ENCODE measurements at regions not wholly inside any gene's neighbourhood (a gene's known extent, or its start where the extent isn't known, plus 50 kb on each side); places are given as distances from the start of the nearest gene placed in this dataset.
A peak's percentile ranks its signal among the peaks of the same experiment; 100 is the strongest.

DNA sequence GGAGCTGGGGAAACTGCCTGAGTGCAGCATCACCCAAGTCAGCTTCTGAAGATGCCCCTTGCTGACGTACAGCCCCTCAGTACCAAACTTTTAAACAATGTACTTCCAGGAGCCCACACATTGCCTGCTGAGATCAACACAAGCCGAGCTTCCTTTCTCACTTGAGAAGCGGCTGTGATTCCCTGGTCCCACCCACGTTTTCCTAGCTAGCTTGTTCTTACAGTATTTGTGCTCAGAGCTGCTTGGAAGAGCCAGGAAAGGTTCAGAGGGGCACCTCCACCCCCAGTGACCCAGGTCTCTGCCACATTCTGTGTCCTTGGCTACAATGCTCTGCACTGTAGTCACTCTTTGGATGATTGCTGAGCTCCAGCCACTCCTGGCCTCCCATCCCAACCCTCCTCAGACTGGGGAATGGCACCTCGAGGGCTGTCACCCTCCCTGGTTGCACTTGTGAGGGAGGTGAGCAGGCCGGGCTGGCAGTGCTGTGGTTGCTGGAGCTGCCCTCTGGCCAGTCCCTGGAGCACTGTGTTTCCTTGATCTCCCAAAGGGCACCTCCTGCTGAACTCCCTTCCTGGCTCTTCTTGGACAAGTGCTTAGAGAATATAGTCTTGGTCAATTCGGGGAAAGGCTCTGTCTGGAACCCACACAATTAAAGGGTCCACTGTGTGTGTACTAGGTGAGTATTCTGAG lies 355.1 kb downstream of the AJAP1 start:
- no peak for DNase-seq (ENCODE audit: low spot score)

DNA sequence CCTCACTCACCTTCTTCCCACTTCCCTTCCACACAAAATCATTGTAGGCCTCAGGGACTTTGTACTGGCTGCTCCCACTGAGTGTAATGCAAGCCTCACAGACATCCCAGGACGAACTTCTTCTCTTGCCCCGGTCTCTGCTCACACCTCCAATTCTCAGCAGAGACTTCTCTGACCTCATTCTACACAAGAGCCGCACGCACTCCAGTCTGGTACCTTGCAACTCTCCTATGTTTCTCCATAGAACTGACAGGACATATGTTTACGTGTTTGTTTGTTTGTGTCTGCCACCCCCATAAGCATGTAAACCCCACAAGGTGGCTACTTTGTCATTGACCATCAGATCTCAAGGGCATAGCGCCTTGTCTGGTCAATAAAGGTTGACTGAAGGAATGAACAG lies 350.8 kb downstream of the AJAP1 start:
- no peak for DNase-seq (ENCODE audit: low spot score)

DNA sequence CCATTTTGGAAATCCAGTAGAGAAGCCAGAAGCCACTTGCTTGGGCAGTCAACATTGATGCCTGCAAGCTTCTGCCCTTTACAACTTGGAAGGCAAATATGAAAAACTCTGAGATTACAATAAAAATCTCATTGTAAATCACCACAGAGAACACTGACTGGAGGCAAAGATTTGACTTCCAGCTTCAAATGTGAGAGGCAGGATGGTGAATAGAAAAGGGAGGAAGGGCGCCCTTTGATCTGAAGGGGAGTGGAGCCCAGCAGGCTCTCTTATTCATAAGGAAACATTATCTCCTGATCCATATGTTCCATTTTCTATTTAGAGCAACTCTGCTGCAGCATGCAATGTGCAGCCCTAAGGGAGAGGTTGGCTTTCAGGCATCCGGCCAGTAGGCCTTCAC lies 348.3 kb downstream of the AJAP1 start:
- no peak for DNase-seq (ENCODE audit: low spot score)

DNA sequence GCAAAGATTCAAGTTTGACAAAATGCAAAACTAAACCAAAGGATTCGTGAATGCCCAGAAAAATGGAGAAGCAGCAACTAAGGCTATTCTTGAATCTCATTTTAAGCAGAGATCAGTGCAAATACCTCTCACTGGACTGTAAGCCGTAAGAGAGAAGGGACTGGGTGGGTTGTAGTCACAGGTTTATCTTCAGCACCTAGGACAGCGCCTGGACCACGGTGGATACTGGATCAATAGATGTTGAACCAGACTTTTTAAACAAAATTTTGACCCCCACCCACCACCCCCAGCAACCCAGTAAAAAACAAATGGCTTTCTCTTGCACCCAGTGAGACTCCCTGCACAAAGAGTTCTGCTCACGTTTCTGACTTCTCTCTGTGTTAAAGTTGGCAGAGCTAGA lies 347.1 kb downstream of the AJAP1 start:
- DNase-seq (ENCODE audit: low spot score), result no peak

DNA sequence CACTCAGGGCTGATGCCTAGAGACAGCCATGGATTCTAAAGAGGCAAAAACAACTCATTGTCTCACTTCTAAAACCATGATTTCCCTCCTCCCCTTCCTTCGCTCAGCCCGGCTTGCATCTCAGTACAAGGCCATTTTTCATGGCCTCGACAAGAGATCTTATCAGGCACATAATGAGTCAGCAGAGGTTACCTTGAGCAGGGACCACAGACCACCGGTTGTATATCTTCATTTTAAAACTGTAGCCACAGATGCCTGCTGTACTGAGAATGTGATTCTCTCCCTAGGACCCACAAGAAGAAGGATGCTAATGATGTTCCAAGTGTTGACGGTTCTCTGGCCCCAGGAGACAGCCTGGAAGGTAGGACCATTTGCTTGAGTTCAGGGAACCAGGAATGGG lies 331.9 kb downstream of the AJAP1 start:
- peak; percentile 16 for DNase-seq (ENCODE audit: low spot score)

DNA sequence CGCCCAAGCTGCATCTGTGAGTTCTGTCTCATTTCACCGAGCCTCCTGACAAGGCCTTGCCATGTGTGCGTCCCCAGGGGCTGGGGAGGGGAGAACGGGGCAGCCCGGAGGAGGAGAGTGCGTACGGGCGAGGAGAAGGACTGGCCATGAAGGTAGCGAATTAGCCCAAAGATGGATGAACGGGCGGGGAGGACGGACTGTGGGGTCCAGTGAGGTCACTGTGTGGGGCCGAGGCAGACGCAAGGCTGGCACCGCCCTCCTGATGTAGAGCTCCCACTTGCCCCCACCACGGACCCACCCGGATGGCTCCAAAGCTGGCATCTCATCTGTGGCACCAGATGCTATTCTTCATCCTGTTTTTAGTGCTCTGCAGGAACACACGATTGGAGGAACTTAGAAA lies 330.4 kb downstream of the AJAP1 start:
- DNase-seq (ENCODE audit: low spot score), result no peak

DNA sequence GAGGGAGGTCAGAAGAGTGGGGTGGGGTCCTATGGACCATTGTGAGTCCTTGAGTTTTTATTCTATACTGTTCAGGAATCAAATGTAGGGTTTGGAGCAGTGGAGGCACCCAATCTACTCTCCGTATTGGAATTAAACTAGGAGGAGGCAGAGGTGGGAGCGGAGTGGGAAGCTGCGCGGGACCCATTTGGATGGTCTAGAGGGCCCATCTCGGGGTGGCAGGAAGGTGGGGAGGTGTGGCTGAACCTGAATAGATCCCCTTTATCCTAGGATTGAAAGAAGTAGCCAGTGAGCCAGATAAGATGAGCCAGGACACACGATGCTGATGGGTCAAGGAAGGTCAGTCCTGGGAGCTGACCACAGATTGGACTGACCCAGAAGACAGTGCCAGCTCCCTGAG lies 325.8 kb downstream of the AJAP1 start:
- no peak for DNase-seq (ENCODE audit: low spot score)

DNA sequence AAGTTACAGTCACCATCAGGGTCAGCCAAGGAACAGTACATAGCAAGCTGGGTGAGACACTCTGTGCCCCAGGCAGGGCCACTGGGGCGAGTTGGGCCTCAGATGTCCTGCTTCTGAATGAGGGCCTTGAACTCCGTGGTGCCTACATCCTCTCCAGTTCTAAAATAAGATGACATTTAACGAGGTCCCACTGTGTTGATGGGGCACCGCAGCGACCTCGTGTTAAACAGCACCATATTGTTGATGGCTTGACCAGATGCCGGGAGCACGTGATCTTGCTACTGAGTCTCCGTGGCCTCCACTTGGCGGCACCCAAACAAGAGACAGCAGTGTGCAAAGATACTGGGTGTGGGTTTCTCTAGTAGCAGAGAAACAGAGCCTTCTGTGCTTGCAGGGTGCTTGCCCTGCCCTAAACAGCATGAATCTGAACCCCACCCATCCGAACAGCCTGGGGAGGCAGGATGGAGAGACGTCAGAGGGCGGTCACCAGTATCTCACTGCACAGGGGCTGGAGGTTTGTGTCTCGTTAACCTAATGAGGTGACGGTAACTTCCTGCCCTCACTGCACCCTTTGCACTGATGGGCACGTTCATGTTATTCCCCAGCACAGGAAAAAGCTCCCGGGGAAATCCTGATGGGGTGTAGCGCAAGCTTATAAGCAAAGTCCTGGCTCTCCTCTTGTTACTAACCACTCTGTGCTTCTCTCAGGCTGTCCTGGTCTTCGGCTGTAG lies 324.4 kb downstream of the AJAP1 start:
- no peak for DNase-seq (ENCODE audit: low spot score)

DNA sequence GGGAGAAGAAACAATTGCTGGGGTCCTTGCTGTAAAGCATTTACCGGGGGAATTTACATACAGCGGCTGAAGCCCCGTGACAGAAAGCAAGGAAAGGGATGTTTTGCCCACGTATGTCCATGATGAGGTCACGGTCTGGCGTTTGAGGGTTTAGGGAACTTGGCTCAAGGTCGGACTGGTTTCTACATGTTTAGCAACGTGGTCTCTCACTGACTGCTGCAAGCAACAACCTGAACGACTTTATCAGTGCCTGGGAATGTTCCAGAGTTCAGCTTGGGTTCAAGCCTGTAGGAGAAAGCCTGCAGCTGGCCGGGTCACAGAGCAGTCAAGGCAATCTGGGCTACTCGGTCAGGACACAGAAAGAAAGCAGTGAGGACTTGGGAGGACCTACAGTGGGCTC lies 323.3 kb downstream of the AJAP1 start:
- DNase-seq (ENCODE audit: low spot score), result no peak

DNA sequence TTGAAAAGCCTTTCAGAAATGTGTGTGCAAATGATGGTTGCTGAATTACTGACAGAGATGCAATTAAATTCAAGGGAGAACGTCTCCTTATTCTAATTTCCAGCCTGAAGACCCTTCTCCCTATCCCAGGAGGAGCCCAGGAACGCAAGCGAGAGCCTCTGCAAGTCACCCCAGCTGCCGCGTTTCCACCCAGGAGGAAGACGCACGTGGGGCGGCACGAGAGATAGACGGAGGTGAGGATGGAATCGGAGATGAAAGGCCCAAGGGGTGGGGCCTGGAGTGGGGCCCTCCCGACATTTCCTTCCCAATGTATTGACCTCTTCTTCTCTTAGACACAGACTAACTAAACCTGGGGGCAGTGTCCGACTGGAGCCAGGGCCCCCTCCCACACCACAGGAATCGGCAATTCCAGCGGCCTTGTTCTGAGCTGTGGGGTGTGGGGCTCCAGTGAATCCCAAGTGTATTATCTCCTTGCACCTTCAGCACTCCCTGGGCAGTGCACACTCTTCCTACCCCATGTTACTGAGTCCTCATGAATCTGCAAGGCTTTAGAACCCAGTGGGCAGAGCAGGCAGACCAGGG lies 322.5 kb downstream of the AJAP1 start:
- DNase-seq (ENCODE audit: low spot score), result no peak

DNA sequence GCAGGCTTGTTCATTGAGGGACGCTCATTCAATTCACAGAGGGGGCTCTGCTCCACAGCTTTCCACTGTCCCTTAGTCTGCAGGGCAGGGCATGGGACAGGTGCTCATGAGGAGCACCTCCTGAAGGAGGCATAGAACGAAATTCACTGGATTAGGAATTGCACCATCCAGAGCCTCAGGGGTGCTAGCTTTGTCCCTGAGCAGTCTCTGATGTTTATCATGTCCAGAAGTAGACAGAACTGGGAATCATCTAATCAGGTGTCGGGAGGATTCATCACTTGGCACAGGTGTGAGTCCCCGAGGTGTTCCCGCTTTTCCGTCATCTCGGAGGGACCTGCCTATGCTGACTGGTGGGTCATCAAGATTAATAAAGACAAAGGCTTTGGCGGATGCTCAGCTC lies 321.4 kb downstream of the AJAP1 start:
- DNase-seq (ENCODE audit: low spot score), result no peak

DNA sequence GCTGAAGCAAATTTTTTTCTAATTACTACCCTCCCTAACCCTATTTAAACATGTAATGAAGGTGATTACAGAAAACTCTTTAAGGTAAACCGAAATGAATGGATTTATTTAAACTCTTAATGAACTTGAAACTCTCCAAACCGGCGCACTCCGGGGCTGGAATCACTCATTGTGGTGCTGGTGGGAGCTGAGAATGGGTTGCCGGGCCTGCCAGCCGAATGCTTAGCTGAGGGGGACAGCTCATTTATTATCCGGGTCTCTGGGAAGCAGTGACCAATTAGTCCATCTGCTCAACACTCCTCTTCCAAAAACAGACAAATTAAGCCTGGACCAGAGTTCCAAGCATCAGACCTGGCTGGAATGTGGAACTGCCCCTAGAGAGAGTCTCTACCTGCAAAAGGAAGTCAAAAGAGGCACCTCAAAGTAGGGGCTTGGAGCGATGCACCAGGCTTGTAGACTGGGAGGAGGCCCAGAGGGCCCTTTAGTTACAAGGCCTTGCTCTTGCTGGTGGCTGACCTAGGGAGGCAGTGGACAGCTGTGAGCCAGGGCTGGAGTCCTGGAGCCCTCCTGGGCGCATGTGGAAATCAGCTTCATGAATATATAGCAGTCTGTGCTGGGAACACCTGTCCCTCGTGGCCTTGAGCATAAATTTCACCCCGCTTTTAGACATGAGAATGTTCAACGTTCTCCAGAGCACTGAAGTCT lies 320.7 kb downstream of the AJAP1 start:
- DNase-seq (ENCODE audit: low spot score), result no peak

DNA sequence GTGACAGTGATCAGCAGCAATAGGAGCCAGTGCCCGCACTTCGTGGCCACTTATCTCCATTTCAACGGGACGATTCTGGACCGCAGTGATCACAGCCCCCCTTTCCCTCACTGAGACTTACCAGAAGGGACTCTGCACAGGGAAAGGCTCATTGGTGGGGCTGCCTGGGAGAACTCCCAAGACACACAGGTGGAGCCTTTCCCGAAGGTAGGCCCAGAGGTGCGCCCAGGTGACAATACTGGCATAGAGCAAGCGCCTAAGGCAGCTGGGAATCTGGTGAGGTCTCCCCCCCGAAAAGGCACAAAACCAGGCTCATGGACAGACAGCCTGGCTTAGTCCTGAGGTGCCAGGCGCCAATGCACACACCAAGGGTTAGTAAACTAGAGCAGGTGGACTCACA lies 318.9 kb downstream of the AJAP1 start:
- no peak for DNase-seq (ENCODE audit: low spot score)

DNA sequence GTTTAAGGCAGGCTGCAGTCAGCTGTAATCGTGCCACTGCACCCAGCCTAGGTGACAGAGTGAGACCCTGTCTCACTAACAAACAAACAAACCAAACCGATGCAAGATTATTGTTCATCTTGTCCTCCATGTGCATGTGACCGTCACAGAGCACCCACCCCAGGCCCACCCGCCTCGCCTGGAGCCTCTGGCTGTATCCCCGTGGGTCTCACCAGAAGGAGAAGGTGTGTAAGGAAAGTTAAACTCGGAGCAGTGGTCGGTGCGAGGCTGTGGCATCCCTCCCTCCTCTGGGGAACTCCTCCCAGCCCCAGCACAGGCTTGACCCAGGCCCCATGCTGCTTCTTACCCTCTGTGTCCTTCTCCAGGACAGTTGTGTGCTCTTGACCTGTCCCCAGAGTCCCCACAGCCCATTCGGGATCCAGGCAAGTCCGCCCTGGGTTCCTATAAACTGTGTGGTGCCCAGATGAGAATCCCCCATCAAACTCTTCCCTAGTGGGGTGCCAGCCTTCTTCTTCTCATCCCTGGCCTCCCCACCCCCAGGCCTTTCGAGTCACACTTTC lies 318.4 kb downstream of the AJAP1 start:
- DNase-seq (ENCODE audit: low spot score), result no peak

DNA sequence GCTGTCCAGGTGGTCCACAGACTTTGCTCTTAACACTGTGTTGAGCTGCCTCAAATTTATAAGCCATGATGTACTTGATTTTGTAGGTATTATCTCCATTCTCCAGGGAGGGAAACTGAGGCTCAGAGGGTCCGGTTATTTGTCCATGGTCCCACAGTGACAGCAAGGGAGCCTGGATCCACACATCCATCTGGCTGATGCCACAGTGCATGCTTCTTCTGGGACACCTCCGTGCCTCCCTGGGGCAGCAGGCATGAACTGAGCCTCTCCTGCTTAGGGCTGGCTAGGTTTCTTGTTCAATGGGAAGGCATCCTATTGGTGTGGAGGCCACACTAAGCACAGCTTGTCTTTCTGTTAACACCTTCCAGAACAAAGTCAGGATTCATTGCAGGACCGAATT lies 317.3 kb downstream of the AJAP1 start:
- no peak for DNase-seq (ENCODE audit: low spot score)

DNA sequence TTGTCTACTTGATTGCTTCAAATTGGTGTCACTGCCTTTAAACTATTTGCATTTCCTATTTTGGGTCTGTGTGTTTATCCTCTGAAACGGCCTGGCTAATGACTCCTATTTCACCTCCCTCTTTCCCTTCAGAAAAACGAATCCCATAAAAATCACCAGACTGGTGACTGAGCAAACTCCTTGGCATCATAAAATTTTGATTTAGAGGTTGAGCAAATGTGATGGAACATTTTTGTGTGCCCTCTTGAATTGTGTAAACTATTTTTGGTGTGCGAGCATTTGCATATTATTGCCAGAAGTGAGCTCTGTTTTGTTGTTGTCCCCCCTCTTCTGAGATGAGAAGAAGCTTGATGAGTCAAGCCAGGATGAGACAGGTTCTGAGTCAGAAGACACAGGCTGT lies 316.1 kb downstream of the AJAP1 start:
- no peak for DNase-seq (ENCODE audit: low spot score)

DNA sequence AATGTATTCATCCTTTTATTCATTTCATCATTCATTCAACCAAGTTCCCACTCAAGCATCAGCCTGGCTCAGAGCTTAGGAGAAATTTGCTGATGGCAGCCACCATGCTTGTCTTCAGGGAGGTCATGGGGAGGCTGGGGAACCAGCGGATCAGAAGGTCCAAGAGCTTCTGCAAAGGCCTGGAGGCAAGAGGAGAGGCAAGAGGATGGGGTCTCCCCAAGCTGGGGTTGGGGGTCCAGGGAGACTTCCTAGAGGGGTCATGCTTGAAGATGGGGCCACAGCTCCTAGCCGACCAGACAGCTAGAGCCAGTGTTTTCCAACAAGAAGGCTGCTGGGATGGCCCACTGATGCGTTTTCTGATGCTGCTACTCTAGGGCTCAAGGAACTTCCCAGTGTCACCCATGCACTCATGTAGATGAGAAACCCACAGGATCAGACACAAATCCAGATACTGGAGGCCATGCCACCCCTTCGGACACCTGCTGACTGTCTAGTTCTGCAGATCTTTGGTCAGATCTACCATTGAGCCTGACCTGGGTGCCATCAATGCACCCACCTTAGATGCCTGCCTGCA lies 315.2 kb downstream of the AJAP1 start:
- no peak for DNase-seq (ENCODE audit: low spot score)

DNA sequence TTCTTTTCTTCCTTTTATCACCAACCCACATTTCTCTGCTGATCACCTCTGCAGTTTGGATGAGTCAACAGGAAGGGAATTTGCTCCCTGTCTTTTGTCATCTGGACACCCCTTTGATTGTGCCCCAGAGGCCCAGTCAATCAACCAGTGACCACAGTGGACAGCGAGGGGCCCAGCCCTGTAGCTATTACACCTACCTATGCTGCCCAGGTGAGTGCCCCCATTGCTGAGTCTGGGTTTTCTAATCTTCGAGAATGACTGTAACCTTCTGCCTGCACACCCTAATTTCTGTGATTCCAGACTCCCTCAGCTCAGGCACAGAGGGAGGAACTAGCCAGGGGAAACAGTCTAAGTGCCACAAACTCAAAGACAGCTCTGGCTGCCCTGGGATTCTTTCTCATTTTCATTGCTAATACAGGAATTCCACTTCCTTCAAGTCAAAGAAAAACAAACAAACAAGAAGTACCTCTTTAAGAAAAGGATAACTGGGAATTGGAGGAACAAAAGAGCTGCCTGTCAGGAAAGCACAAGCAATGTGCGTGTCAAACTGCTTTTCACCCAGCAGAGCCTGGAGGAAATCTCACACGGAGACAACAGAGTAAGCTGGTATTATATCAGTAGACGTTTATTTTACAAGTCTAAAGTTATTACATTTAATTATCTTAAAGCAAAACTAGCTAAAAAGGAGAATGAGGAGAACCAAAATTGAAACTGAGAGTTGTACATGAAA lies 311.1 kb downstream of the AJAP1 start:
- DNase-seq (ENCODE audit: low spot score), result no peak

DNA sequence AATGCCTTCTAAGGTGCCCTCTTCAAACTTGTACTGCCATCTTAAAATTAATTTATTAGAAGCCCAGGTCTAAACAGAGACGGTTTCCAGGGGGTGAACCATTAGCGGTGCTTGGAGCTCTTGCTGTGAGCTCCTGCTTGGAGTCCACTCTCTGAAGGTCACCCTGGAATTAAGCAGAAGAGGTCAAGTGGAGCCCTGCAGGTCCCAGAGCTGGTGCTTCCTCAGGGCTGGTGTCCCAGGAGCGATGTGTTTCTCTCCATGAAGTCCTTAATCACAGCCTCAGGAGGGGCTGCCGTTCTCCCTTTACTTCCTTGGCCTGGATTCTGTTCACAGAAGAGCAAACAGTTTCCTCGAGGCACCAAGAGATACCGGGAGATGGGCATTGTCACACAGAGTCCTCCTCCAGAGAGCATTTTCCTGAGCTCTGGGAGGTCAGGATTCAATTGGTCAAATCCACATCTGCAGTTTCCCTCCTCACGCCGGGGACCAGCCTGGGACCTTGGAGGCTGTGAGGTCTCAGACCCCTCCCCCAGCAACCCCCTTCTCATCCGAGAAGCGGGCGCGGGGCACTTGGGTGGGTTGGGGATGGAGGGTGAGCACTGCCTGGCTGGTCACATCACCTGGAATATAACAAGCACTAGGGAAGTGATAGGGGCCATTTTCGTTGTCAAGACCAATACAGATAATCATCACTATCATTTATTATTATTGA lies 310.4 kb downstream of the AJAP1 start:
- DNase-seq (ENCODE audit: low spot score), result no peak

DNA sequence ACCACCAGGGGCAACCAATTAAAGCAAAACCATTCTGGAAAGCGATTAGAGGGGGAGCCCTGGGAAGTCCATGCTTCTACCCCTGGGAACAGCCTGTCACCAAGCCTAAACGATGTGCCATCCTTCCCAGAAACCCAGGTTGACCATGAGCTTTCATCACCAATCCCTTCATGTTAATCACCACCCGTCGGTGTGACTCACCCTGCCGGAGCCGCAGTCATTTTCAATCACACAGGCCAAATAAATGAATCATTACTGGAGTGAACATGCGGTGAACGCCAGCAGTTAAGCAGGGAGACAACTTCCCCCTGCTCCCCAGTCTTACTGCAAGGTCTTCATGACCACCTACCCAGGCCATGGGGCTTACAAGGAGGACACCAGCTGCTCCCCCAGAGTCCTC lies 308.8 kb downstream of the AJAP1 start:
- peak; percentile 83 for DNase-seq (ENCODE audit: low spot score)

DNA sequence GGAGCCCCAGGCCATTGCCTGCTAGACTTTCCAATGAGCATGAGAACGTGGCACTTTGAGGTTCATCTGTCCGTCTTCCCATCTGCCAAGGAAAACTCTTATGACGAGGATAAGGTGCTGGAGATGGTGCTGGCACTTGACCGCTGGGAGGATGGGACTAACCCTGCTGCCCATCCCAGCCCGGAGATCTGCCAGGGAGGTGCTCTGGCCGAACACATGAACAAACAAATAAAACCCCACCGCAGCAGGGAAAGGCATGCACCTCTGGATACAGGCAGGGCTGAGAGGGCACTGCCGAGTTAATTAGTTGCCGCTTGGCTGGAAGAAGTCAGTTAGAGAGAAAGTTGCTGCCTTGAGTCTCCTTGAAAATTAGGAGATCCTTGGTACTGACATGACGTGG lies 308.4 kb downstream of the AJAP1 start:
- DNase-seq (ENCODE audit: low spot score), result peak; percentile 18

Measured in H4 (cell line).